DOHH2 (cell line): ENCODE measurements at regions not wholly inside any gene's neighbourhood (a gene's known extent, or its start where the extent isn't known, plus 50 kb on each side); places are given as distances from the start of the nearest gene placed in this dataset.

Experiments
- H3F3A ChIP-seq: fragments of 200-600 bp; sonication (generic), shearing (Covaris generic); 2 replicates; pipeline ENCODE4 v1.6.0; 2016; ENCODE audit warnings: antibody characterized with exemption, mild to moderate bottlenecking; ENCODE audit not compliant: control insufficient read depth, insufficient read depth
- H3K27ac ChIP-seq: fragments of 200-600 bp; sonication (generic); 2 replicates; pipeline ENCODE4 v1.5.1; 2014; ENCODE audit warnings: low read depth, mild to moderate bottlenecking, low read length, moderate library complexity
- H3K27me3 ChIP-seq: fragments of 200-600 bp; sonication (generic); 2 replicates; pipeline ENCODE4 v1.6.1; 2014; ENCODE audit warnings: mild to moderate bottlenecking, low read length, mixed read lengths; ENCODE audit not compliant: control insufficient read depth
- H3K36me3 ChIP-seq: fragments of 200-600 bp; sonication (generic); 2 replicates; pipeline ENCODE4 v1.6.1; 2014; ENCODE audit warnings: mild to moderate bottlenecking, low read length, moderate library complexity, mixed read lengths; ENCODE audit not compliant: control insufficient read depth
- H3K4me1 ChIP-seq: fragments of 200-600 bp; sonication (generic); 2 replicates; pipeline ENCODE4 v1.6.1; 2014; ENCODE audit warnings: mild to moderate bottlenecking, low read length, mixed read lengths; ENCODE audit not compliant: control insufficient read depth
- H3K4me2 ChIP-seq: fragments of 200-600 bp; sonication (generic); 2 replicates; pipeline ENCODE4 v1.6.0; 2014; ENCODE audit warnings: mild to moderate bottlenecking, low read length, moderate library complexity
- H3K4me3 ChIP-seq: fragments of 200-600 bp; sonication (generic); 2 replicates; pipeline ENCODE4 v1.5.1; 2014; ENCODE audit warnings: mild to moderate bottlenecking, low read length, mixed read lengths
- H3K79me2 ChIP-seq: fragments of 200-600 bp; sonication (generic); 2 replicates; pipeline ENCODE4 v1.6.1; 2014; ENCODE audit warnings: mild to moderate bottlenecking, low read length, mixed read lengths; ENCODE audit not compliant: control insufficient read depth
- H3K9me2 ChIP-seq: fragments of 200-600 bp; sonication (generic); replicated peaks from 2 replicates; pipeline ENCODE4 v1.6.1; 2014; ENCODE audit warnings: mild to moderate bottlenecking, low read length, mixed read lengths; ENCODE audit not compliant: control insufficient read depth
- H3K9me3 ChIP-seq: fragments of 200-600 bp; sonication (generic); 2 replicates; pipeline ENCODE4 v1.6.1; 2014; ENCODE audit warnings: antibody characterized with exemption, low read length, mixed read lengths; ENCODE audit not compliant: control insufficient read depth, insufficient read depth
- H4K20me1 ChIP-seq: fragments of 200-600 bp; sonication (generic); 2 replicates; pipeline ENCODE4 v1.6.0; 2014; ENCODE audit warnings: low read depth, mild to moderate bottlenecking, antibody characterized with exemption, low read length, moderate library complexity; ENCODE audit not compliant: control insufficient read depth, insufficient read depth
- EZH2phosphoT487 ChIP-seq: fragments of 200-600 bp; sonication (generic); IDR thresholded peaks from 2 replicates; pipeline ENCODE4 v1.6.1; 2017; ENCODE audit warnings: borderline replicate concordance, mild to moderate bottlenecking, antibody characterized with exemption, low read length, moderate library complexity, mixed read lengths
- TF ChIP-seq, protein P1 (sequence below): fragments of 200-600 bp; sonication (generic); IDR thresholded peaks from one replicate; pipeline ENCODE4 v1.5.1; 2014; ENCODE audit warnings: antibody characterized with exemption, mild to moderate bottlenecking, low read depth, low read length; ENCODE audit not compliant: poor library complexity, severe bottlenecking

DNA sequence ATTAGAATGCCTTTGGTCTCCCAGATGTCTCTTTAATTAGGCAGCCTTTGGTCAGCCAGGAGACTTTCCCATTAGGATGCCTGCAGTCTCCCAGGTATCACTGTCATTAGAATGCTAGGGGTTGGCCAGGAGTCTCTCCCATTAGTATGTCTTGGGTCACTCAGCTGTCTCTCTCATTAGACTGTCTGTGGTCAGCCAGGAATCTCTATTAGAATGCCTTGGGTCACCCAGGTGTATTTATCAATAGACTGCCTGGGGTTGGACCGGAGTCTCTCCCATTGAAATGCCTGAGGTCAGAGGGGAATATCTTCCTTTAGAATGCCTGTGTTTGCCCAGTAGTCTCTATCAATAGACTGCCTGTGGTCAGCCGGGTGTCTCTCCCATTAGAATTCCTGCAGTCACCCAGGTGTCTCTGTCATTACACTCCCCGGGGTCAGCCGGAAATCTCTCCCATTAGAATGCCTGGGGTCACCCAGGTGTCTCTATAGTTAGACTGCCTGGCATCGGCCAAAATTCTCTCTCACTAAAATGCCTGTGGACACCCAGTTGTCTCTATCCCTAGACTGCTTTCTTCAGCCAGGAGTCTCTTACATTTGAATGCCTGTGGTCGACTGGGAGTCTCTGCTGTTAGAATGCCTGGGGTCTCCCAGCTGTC, 1460.3 kb downstream of the UQCRFS1 start:
- Histone ChIP-seq H3F3A (no peaks in the 10 kb centered on the region), H3K27me3 (no peaks in the 10 kb centered on the region), H3K4me2 (no peak overlapping the region), H3K27ac (no peak overlapping the region), H3K36me3 (no peaks in the 10 kb centered on the region), H4K20me1 (no peaks in the 10 kb centered on the region), H3K9me2 (no peaks in the 10 kb centered on the region), H3K9me3 (no peaks in the 10 kb centered on the region), H3K4me1 (no peaks in the 10 kb centered on the region), H3K4me3 (no peak overlapping the region), H3K79me2 (no peaks in the 10 kb centered on the region)
- TF ChIP-seq EZH2phosphoT487, result no peak
- TF ChIP-seq, protein P1, sequence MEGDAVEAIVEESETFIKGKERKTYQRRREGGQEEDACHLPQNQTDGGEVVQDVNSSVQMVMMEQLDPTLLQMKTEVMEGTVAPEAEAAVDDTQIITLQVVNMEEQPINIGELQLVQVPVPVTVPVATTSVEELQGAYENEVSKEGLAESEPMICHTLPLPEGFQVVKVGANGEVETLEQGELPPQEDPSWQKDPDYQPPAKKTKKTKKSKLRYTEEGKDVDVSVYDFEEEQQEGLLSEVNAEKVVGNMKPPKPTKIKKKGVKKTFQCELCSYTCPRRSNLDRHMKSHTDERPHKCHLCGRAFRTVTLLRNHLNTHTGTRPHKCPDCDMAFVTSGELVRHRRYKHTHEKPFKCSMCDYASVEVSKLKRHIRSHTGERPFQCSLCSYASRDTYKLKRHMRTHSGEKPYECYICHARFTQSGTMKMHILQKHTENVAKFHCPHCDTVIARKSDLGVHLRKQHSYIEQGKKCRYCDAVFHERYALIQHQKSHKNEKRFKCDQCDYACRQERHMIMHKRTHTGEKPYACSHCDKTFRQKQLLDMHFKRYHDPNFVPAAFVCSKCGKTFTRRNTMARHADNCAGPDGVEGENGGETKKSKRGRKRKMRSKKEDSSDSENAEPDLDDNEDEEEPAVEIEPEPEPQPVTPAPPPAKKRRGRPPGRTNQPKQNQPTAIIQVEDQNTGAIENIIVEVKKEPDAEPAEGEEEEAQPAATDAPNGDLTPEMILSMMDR, result no peak

DNA sequence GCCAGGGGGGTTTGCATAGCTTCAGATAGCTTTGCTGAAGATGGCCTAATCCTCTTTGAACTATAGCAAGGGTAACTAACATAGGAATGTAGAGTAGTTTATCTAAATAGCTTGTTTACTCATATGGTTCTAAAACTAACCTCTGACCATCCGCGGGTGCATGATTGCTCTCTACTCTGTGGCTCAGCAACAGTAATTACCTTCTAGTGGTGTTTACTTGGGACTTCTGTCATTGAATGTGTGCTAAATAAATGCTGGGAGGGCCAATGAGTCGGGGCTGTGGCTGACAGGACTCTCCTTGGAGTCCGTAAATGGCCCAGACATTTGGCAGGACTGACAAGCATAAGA, 1461.9 kb downstream of the UQCRFS1 start:
- Histone ChIP-seq H3K4me1 (no peaks in the 10 kb centered on the region), H3K79me2 (no peaks in the 10 kb centered on the region), H3F3A (no peaks in the 10 kb centered on the region), H3K4me3 (no peak overlapping the region), H3K27ac (no peak overlapping the region), H3K9me2 (no peaks in the 10 kb centered on the region), H3K27me3 (no peaks in the 10 kb centered on the region), H4K20me1 (no peaks in the 10 kb centered on the region), H3K36me3 (no peaks in the 10 kb centered on the region), H3K4me2 (no peak overlapping the region), H3K9me3 (no peaks in the 10 kb centered on the region)
- no peak for TF ChIP-seq EZH2phosphoT487
- TF ChIP-seq, protein P1, result no peak

DNA sequence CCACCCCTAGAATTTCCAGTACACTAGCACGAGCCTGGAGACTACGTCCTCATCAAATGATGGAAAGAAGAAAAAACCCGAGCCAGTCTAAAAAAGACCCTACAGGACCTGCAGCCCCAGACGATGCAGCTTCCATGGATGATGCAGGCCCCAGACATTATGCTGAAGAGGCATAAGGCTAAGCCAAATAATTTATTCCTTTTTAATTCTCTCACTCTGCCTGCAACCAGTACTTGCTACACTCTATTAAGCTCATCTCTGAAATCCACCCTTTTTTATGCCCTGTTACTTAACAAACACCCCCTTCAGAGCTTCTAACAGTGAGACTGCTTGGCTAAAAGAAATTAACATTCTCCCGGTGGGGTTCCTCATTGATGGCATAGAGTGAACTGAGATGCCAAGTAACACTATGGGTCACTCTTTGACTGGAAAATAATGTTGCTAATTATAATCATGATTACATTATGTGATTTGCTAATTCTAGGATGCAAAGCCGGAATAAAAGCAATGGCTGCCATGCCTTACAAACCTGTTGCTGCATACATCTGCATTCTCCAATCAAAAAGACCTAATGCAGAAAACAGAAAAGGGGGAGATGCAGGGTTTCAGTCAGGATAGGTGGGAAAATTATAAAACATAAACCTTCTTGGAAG, 1462.4 kb downstream of the UQCRFS1 start:
- H3K4me3 ChIP-seq, result no peak overlapping the region
- H3K9me2 ChIP-seq, result no peaks in the 10 kb centered on the region
- H3K4me2 ChIP-seq, result no peak overlapping the region
- no peaks in the 10 kb centered on the region for H3K4me1 ChIP-seq
- TF ChIP-seq, protein P1, result no peak
- no peak for TF ChIP-seq EZH2phosphoT487
- H3F3A ChIP-seq, result no peaks in the 10 kb centered on the region
- H3K36me3 ChIP-seq, result no peaks in the 10 kb centered on the region
- no peak overlapping the region for H3K27ac ChIP-seq
- H3K27me3 ChIP-seq, result no peaks in the 10 kb centered on the region
- H3K79me2 ChIP-seq, result no peaks in the 10 kb centered on the region
- no peaks in the 10 kb centered on the region for H3K9me3 ChIP-seq
- H4K20me1 ChIP-seq, result no peaks in the 10 kb centered on the region
